Stimulated activated CD8-positive, alpha-beta memory T cell treated with anti-CD3 and anti-CD28 coated beads, Interleukin-4, amount 100 ng/mL, for 1 hour (primary cell): ENCODE measurements at regions not wholly inside any gene's neighbourhood (a gene's known extent, or its start where the extent isn't known, plus 50 kb on each side); places are given as distances from the start of the nearest gene placed in this dataset.
"Not testable (repeated sequence)": the region's sequence is repeated elsewhere in the genome, so short reads cannot be mapped to it uniquely, and the experiment has no call there.

Experiments
- DNase-seq, 2 donors: peaks; one replicate each; pipeline ENCODE4 v3.0.0-alpha.2; 2020; ENCODE audit warnings: low read depth in 2 of 2, low spot score in 1 of 2

GRCh38 chr11:109480251-109480650 is 58.3 kb downstream of the C11orf87 start:
- no peak for DNase-seq

DNA sequence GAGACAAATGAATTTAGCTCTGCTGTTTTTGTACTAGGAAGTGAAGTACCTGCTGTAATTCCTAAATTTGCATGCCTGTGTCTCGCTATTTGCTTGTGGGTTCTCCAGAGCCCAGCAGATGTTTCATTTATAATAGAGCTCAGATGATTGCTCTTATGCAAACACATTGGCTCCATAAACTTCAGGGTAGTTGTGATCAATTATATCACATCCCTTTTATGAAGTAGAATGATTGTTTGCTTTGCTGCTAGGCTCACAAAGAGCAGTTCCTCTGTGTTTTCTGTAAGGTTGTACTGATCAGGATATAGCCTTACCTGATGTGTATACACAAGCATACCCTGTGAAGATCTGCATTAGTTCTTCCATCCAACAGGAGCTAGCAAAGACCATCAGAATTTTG is 64.1 kb downstream of the C11orf87 start:
- DNase-seq = no peak

GRCh38 chr11:109490953-109491635 is 69.1 kb downstream of the C11orf87 start:
- no peak for DNase-seq

GRCh38 chr11:109506115-109506514 is 84.1 kb downstream of the C11orf87 start:
- no peak for DNase-seq

- DNase-seq = no peak
Measured at GRCh38 chr11:109507331-109507730, 85.3 kb downstream of the C11orf87 start.

GRCh38 chr11:109507836-109508561 is 86.0 kb downstream of the C11orf87 start:
- no peak for DNase-seq

GRCh38 chr11:109508943-109509342 is 87.0 kb downstream of the C11orf87 start:
- DNase-seq = no peak

DNA sequence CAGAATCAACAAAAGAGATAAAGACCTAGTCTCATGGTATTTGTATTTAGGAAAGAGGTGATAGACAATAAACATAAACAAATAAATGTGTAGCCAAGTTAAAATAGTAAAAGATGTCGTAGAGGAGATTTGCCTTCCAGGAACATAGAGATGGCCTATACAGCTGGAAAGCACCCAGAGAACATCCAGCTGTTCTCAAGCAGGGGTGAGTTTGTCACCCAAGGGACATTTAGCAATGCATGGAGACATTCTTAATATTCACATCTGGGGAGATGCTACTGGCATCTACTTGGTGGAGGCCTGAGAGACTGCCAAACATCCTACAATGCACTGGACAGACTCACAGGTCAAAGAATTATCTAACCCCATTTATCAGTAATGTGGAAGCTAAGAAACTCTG is 88.3 kb downstream of the C11orf87 start:
- DNase-seq = no peak

DNA sequence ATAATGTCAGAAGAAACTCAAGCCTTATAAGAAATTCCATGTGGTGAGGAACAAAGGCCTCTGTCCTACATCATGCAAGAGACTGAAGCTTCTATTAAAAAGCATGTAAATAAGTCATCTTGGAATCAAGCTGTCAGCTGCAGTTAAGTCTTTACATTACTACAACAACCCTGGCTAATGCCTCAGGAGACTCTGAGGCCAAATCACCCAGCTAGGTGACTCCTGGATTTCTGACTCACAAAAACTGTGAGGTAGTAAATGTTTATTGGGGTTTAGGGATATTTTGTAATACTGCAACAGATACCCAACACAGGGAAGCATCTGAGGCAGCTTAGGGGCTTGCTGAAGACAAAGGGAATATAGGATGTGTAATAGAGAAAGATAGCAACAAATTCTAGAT is 89.6 kb downstream of the C11orf87 start:
- DNase-seq = no peak

DNA sequence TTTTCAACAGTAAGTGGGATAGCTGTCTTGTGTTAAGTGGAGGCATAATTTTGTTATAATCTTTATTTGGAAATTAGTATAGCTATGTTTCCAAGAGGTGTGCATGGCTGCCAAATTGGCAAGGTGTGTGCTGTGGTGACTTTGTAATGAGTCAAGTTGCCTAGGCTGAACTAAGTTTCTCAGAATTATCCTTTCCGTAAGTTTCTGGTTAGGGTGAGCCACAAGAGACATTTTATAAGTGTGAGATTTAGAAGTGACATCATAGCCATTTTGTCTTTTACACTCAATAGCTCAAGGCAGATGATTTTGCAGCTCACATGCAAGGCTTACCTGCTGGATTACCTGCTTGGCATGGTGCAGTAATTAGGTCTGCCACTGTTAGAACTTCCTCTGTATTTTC is 90.3 kb downstream of the C11orf87 start:
- no peak for DNase-seq

GRCh38 chr11:109512680-109513079 is 90.7 kb downstream of the C11orf87 start:
- DNase-seq = no peak

DNA sequence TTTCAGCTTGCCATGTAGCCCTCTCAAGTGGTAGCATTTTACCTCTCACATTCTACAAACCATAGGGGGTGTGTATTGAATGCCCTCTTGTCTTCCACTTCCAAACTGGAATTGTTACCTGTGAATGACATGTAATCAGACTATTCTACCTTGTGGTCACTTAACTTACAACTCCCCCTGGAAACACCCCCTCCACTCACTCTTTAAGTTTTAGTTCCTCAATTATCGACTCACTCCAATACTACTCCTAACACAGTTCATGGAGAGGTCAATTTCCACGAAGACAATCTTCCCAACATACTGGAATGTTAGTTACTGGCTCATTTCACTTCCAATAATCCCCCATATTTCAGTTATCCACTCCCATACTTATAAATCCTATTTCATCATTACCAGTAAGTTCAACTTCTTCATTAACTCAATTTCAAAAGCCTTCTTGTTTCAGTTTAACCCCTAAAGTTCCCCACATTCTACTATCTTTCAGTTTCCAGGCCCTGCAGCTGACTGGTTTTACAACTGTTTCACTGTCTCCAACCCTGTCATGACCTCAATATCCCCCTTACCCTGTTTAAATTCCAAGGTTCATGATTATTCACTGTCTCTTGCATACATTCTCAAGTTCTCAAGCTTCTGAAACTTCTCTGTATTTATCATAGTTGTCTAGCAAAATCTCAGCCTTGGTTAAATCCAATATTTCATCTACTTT is 92.5 kb downstream of the C11orf87 start:
- no peak for DNase-seq

- DNase-seq = no peak
Measured at GRCh38 chr11:109519253-109519652, 97.3 kb downstream of the C11orf87 start.

DNA sequence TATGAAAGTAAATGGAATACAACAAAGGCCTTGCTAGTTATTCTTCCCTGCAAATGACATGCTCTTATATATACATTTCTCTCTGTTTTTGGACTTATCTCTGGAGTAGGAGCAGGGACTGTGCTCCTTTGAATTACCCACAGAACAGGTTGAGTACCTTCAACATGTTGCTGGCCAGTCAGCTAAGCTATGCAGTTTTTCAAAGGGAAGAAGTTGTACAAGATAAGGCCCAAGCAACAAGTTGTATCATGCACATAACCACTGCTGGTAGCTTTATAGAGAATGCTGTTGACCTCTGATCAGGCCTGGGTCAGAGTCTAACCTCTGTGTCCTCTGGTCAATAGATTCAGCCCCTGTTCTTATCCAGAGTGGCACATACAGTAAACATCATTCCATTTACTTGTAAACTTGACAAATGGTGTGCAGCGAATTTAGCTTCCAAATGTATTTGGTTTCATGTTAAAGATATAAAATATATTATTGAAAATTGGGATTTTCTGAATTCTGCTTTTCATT is 99.6 kb downstream of the C11orf87 start:
- no peak for DNase-seq

- DNase-seq = no peak
Measured at GRCh38 chr11:109522116-109522755, 100.2 kb downstream of the C11orf87 start.

DNA sequence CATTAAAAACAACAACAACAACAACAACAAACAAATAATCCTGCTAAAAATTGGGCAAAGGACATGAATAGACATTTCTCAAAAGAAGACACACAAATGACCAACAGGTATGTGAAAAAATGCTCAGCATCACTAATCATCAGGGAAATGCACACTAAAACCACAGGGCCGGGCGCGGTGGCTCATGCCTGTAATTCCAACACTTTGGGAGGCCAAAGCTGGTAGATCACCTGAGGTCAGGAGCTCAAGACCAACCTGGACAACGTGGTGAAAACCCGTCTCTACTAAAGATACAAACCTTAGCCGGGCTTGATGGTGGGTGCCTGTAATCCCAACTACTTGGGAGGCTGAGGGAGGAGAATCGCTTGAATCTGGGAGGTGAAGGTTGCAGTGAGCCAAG is 103.6 kb downstream of the C11orf87 start:
- not testable (repeated sequence) for DNase-seq

GRCh38 chr11:109526061-109526460 is 104.1 kb downstream of the C11orf87 start:
- no peak for DNase-seq

GRCh38 chr11:109526931-109527330 is 104.9 kb downstream of the C11orf87 start:
- no peak for DNase-seq

DNA sequence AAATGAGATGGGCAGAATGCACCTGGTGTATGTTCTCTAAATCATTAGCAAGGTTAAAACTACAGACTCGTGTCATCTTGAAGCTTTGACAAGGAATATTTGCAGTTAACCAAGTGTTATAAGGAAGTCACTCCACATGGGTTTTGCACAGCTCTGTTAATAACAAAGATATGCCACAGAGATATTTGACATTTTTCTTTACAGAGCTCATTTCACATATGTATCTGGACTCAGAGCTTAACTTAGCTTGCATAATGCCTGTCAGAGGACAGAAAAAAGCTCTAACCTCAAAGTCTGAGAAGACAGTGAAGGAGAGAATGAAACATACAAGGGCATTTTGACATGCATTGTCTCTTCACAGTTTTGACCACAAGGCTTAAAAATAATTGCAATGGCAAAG is 105.5 kb downstream of the C11orf87 start:
- no peak for DNase-seq

DNA sequence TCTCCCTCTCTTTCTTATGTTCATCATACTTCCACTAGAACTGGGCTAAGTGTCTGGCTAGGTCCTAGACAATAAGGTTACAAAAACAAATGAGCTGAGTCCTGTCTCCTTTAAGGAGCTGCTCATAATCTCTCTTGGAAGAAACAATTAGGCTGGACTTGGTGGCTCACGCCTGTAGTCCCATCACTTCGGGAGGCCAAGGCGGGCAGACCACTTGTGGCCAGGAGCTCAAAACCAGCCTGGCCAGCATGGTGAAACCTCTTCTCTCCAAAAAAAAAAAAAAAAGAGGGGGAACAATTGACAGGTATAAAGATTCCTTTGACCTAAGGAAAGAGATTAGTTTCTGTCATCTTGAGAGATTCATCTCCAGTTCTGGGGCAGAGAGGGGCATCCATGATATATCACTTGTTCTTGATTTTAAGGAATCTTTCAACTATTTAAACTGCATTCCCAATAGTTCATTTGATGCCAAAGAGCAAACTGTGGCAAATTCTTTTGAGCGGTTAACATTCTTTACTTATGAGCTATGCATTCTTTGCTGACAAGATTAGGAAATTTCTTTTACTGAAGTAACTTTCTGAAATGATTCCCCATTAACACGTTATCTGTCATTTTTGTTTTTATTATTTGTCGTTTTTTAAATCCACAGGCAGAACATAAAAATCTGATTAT is 125.5 kb downstream of the C11orf87 start:
- DNase-seq = no peak

DNA sequence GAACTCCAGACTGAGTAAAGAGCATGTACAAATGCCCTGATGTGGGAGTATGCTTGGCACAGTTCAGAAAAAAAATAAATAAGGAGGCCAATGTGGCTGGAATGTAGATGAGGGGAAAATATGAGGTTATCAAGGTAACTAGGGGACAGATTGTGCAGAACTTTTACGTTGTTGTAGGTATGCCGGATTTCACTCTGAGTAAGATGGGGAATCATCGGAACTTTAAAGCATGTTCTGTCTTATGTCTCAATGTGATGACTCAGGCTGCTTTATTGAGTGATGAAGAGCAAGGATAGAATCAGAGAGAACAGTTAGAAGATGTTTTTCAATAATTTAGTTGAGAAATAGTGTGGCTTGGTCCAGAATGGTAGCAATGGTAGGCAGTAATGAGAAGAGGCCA is 130.4 kb downstream of the C11orf87 start:
- DNase-seq = no peak
